ENCODE measurements at regions not wholly inside any gene's neighbourhood (a gene's known extent, or its start where the extent isn't known, plus 50 kb on each side); places are given as distances from the start of the nearest gene placed in this dataset.
"Not testable (repeated sequence)": the region's sequence is repeated elsewhere in the genome, so short reads cannot be mapped to it uniquely, and the experiment has no call there.

DNA sequence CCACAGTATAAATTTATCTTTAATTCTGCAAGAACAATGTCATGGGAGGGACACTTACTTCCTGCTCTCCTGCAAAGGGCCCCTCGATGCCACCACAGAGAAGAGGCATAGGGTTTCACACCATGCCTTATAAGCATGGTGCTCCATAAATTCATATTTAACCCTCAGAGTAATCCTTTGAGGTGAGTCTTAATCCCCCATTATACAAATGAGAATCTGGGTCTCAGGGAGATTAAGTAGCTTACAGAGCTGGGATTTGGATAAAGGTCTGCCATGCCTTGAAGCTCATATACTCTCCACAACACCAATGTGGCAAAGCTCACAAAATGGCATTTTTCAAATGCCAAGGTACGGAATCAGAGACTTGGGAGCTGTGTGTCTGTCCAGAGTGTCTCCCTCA, 268.5 kb upstream of the CCL2 start:
- no peak for DNase-seq

DNA sequence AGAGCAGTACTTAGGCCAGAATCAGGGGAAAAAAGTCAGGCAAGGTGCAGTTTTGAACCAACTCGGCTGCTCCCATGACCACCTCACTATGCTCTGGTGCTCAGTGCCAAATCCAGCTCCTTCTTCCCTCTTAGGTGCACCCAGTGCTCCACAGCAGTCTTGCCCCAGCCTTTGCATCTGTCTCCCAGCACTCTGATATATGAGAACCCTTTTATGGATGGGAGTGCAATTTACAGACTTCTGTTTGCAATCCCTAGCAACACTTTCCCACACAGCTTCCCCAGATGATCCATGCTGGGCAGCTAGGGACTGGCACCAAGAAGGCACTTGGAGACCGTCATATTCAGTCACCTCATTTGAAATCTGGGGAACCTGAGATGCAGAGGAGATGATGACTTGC, 267.9 kb upstream of the CCL2 start:
- DNase-seq = no peak

DNA sequence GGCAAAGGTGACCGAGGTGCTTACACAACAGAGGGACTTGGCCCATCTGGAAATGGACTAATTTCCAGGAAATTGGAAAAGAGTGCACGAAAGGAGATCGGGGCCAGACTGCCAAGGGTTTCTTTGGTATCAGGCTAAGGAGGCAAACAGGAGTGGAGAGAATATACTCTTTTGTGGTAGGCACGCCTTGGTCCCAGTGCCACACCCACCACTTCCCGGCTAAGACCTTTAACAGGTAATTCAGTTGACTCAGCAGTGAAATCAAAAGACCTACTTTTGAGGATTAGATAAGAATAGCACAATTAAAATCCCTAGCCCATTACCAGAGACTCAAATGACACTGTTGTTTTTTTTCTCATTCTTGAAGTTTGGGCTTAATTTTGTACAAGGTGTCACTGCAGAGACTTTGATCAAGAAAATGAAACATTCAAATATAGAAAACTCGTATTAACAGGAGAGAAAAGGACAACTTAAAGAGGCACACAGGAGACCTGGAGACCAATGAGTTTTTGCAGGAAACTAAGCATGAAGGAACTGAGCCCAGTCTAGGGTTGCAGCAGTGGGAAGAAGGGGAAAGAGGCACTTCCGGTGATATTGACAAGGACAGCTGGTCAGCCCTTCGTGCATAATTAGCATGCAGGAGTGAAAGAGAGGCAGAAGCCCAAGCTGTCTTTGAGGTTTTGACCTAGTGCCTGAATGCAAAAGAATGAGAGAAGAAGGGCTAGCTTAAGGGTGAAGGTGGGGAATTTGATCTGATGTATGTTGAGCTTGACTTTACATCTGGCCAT, 265.5 kb upstream of the CCL2 start:
- no peak for DNase-seq

DNA sequence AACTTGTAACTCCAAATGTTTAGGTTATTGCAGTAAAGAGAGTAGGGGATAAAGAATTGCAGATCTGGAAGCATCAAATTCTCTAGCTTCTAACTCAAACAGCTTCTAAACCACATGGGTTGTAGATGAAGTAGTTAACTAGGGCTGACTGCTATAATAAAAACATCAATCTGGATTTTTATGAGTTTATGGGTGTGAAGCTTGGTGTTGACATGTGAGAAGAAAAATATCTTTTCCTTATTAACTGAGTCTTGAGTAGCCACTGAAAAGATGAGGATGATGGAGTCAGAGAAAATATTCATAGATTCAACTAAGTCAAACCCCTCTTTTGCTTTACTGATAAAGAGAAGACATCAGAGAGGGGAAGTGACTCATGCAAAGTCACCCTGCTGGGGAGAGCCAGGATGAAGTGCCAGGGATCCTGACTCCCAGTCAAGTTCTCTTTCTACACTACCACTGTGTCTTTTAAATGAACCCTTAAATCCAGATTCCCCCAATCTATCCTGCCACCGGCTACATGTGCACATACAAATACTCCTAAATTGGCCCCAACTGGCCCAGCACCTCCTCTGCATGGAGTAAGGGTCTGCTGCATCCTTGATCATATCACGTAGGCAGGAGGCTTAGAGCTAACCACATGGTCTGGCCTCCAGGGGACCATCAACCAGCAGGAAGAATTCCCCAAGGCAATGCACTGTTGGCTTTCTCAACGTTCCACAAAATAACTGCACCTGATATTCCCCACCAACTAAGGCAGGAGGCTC, 264.0 kb upstream of the CCL2 start:
- no peak for DNase-seq

DNA sequence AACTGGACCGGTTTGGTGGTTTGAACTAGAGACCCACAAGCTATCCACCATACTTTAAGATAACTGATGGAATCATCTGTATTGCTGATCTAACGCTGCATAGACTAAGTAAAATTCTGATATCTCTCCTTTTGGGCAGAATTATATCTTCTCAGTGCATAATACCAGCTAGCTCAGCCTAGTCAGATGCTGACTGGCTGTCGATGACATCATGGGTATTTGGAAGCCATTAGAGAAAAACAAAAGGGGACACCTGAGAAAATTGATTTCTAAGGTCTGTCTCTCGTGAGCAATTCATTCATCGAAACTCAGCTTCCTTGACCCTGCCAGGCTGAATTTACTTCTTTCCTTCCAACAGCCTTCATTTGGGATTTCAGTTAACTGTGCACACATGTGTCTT, 263.0 kb upstream of the CCL2 start:
- DNase-seq = no peak

DNA sequence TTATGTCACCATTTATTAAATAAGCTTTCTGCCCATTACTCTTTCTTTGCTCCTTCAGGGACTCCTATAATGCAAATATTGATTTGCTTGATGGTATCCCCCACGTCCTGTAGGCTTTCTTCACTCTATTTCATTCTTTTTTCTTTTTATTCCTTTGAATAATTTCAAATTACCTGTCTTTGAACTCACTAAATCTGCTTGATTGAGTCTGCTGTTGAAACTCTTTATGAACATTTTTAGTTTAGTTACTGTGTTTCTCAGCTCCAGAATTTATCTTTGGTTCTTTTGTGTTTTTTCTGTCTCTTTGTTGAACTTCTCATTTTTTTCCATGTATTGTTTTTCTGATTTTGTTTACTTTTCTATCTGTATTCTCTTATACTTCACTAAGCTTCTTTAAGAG, 254.4 kb upstream of the CCL2 start:
- DNase-seq = no peak

DNA sequence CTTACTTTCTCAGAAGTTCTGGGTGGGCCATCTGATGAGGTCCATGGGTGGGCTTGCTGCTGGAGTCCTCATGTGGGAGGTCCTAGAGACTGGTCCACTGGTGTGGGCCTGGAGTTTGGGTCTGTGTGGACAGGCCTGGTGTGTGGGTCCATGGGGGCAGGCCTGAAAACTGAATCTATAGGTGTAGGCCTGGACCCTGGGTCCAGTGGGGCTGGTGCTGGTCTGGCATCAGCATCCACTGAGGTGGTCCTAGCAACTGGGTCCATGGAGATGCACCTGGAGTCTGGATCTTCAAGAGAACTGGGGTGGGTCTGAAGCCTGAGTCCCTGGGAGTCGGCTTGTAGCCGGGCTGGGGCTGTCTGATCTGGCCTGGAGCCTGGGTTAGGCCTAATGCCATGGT, 253.8 kb upstream of the CCL2 start:
- no peak for DNase-seq

DNA sequence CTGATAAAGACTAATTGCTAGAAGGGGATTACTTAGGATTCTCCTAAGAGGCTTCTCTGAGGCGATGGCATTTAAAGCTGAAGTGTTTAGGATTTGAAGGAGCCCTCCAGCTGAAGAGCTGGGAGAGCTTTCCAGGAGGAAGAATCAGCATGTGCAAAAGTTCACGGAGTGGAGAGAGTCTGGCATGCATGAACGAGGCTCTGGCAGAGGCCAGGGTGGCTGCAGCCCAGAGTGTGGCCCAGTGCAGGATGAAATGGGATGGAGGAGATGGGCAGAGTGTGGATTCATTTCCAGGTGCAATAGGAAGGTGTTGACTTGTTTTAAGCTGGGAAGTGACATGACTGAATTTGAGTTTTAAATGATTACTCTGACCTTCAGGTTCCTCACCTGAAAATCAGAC, 249.0 kb upstream of the CCL2 start:
- DNase-seq = no peak

DNA sequence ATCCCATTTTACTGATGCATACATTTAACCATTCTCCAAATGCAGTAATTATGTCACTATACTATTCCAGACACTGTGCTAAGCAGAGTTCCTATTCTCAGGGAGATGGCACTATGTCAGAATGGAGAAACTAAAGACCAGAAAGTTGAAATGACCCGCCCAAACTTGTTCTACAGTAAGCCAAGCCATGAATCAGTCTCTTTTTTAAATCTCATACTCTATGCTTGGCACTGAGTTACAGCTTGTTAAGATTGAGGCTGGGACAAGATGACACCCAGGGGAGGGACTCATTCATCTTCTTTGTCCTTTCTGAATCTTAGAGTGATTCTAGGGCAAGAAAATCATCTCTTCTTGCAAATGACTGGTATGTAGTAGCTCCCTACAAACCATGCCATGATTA, 247.0 kb upstream of the CCL2 start:
- no peak for DNase-seq

DNA sequence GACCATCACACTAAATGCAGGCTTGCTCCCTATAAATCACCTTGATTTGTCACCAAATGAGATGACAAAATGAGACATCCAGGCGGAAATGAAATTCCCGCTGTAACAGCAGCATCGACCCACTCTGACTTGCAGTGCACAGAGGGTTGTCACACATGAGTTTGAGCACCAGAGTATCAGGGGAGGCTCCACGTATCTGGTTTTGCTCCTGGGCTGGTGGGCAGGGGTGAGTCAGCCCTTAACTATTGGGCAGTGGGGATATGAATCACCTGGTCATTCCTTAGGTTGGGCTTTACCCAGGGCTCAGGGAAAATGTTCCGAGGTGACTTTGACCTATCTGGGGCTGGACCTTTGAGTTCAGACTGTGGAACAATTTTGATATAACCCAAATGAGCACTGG, 245.2 kb upstream of the CCL2 start:
- no peak for DNase-seq

DNA sequence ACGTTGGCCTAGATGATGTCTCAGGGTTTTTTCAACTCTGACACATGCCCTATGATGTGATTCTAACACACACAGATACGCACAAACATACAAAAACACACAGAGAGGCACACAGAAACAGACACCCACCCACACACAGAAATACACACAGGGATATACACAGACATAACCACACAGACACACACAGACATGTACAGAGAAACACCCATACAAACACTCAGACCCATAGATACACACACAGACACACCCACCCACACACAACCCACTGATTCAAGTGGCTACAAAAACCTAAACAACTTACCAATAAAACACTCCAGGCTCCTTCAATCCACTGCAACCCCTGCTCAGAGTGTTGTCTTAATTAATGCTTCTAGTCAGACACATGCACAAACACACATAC, 244.6 kb upstream of the CCL2 start:
- no peak for DNase-seq

DNA sequence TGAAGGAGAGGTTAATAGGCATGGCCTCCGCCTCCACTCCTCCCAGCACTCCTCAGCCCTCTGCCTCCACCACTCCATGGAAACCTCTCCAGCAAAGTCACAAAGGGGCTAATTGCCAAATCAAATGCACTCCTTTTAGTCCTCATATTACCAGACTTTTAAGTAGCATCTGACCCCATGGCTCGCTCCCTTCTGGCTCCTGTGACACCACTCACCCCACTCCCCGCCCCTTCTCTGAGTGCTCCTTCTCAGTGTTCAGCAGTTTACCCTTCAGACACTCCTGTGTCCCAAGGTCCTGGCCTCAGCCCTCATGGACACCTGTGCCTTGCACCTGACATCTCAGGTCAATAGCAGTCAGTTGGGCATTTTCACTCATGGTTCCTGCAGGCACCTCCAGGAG, 243.5 kb upstream of the CCL2 start:
- no peak for DNase-seq

DNA sequence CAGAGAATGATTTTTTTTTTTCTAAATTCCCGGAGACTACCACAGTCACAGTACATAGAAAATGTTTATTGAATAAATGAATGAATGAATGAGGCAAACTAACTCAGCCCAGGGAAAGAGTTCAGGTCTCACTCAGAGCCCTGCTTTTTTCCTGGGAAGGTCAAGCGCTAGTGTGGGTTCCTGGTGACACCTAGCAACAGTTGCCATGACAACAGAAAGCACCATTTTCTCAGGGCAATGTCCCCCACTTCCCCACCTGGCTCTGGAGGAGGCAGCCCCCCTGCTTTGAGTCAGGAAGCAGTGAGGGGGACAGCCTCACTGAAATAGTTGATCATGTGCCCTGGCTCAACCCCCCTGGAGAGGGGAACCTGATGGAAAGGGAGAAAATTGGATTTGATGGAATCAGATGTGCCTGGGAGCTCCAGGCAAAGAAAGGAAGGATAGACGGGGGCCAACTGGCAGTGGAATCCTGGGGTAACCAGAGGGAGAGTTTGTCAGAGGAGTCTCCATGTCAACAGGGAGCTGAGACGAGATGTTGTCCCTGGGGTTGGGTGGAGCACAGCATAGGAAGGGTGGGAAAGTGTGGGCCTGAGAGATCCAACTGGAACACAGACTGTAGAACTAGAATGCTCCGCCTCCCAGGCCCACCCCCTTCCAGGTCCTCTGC, 242.2 kb upstream of the CCL2 start:
- DNase-seq = no peak

DNA sequence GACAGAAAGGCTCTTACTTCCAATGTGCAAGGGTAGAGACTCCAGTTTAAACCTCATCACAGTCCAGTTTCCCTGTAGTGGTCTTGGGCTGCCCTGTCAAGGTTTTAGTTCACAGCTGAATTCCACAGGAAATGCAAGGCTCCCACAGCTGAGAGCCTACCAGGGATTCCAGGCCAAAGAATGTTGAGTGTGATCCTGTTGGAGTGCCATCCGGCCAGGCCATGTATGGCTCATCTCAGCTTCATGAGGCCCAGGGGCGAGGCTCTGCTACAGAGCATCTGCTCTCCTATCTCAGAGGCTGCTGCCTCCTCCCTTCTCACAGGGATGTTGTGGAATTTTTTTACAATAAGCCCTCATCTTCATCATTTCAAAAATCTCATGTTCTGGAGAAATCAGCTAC, 239.8 kb upstream of the CCL2 start:
- DNase-seq = no peak

DNA sequence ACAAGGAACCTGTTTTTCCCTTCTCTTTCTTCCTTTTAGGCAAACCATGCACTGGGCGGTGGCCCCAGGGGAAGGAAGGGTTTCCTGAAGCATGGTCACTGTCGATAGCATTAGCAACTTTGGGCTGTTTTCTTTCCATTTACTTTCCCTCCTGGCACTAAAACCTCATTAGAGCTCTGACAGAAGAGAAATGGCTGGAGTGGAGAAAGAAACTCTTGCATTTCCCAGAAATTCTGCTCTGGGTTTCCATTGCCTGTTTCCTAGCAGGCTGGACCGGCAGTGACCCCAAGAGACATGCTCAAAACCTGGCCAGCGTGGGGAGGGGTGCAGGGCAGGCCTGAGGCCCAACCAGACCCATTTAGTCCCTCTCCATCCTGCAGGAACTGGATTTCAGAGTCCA, 230.7 kb upstream of the CCL2 start:
- no peak for DNase-seq

DNA sequence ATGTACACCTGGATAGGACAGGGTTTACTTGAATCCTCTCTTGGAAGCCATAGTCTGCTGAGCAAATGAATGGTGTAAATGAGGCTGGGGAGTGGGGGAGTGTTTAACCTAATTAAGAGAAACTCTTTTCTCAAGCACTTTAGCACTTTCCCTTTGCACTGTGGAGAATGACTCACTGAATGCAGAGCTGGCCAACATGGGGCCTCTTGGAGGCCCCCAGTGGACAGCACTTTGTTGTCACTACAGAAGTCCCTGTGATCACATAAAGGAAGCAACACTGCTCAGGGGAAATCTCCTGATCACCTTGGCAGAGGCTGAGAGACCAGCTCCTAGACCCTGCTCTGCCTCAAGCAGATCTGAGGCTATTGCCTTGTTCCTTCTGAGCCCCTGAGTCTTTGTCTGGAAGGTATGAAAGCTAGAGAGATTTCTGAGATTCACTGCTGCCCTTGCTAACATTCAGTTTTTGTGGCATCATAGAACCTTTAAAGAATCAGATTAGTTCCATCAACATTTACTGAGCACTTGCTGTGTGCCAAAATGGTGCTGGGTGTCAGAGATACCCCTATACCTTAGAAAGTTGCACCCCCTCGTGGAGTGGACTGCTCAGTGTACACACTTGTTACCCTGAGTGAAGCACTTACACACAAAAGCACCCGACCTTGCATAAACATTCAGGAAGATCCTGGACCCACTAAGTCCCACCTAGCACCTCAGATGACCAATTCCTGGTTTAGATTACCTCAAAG, 230.1 kb upstream of the CCL2 start:
- no peak for DNase-seq

DNA sequence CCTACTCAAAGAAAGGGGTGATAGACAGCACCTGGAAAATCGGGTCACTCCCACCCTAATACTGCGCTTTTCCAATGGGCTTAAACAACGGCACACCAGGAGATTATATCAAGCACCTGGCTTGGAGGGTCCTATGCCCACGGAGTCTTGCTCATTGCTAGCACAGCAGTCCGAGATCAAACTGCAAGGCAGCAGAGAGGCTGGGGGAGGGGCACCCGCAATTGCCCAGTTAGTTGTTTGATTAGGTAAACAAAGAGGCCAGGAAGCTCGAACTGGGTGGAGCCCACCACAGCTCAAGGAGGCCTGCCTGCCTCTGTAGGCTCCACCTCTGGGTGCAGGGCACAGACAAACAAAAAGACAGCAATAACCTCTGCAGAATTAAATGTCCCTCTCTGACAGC, 224.5 kb upstream of the CCL2 start:
- not testable (repeated sequence) for DNase-seq

DNA sequence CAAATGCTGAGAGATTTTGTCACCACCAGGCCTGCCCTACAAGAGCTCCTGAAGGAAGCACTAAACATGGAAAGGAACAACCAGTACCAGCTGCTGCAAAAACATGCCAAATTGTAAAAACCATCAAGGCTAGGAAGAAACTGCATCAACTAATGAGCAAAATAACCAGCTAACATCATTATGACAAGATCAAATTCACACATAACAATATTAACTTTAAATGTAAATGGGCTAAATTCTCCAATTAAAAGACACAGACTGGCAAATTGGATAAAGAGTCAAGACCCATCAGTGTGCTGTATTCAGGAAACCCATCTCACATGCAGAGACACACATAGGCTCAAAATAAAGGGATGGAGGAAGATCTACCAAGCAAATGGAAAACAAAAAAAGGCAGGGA, 222.8 kb upstream of the CCL2 start:
- not testable (repeated sequence) for DNase-seq

DNA sequence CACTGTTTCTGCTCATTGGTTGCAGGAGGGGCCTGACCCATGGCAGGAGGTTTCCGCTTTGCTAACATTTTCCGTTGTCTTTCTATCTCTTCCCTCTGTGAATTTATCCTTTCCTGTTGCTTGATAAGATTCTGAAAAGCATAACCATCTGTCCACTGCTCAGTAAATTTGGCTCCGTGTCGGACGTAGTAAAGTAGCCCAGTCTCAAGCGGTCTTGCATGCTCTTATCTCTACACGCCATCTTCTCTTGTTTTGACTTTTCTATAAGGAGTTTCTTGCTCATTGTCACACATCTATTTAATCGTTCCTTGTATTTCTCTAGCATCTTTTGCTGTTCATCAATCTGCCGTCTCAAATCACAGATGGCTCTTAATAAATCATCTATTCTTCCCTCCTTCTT, 216.3 kb upstream of the CCL2 start:
- not testable (repeated sequence) for DNase-seq

DNA sequence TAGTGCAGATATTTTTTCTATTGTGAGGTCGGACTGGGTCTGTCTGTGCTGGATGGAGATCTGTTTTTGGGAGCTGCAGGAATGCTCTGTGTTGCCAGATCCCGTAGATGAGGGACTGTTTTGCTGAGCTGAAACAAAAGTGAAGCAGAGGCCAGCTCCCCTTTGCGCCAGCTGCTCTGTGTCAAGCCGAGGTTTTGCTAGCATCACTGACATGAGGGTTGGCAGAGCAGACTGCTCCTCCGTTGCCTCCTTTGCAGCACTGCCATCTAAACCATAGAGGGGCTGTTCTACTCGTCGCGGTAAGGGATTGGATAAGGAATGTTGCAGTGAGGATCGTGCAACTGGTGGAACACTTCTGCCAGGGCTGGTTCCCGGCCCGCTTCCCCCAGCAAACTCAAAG, 215.9 kb upstream of the CCL2 start:
- DNase-seq = not testable (repeated sequence)

DNA sequence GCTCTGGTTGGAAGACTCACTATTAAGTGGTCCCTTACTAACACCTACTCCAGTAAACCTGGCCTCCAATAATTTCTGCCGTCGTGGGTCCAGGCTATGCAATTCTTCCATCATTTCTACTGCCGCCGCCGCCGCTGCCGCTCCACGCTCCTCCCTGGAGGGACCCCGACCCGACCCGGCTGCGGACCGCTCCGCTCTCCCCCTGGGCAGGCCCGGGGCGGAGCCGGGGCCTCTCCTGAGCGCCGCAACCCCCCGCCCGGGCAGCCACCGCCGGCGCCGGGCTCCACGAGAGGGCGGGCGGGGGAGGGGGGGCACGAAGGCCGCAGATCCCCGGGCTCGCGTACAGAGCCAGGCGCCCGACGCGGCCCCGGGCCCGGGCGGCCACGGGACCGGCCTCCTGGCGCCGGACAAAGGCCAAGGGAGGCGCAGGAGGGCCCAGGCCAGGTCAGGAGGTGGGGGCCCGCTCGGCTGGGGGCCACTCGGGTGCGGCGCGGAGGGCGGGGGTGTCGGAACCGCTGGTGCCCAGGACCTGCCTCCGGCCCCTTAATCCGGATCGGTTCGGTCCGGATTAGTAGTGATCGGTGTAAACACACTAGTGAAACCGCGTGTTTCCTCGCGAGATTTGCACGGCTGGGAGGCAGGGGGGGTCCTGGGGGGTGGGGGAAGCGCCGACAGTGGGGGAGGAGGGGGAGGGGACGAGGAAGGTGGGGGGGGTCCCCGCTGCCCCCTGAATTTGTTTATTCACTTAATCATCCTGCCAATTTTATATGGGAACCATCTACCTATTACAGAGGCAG, 215.1 kb upstream of the CCL2 start:
- peak; percentile 37 for DNase-seq

DNA sequence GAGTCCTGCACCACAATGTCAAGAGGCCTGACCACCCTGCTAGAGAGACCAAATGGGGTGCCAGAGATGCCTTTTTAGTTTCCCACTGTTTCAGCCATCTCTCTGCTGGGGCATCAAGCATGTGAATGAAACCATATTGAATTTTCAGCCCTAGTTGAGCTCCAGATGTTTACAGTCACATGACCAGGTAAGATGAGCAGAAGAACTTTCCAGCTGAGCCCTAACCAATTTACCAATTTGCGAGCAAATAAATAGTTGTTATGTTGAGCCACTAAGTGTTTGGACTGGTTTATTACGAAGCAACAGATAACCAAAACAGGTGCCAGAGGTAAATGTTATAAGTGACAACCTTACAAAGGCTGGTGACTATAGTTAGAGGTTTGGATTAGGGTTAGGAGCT, 209.1 kb upstream of the CCL2 start:
- DNase-seq = no peak

DNA sequence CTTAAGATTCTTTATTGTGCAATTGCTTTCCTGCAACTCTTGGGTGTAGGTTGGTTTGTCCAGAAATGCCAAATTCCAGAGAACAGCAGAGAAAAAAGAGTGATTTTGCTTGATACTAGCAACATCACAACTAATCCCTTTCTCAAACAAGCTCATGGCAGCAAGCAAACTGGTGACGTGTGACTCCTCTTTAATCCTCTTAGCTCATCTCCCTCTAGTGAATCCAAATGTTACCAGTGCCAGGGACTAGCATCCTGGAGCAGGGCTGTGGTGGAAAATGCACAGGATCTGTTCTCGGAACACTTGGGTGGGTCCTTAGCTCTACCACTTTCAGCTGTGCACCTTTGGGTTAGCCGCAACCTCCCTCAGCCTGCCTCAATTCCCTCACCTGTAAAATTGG, 204.0 kb upstream of the CCL2 start:
- no peak for DNase-seq
